ENCODE measurements at regions not wholly inside any gene's neighbourhood (a gene's known extent, or its start where the extent isn't known, plus 50 kb on each side); places are given as distances from the start of the nearest gene placed in this dataset.

- DNase-seq (ENCODE audit: low read depth) = no peak
- no peak for TF ChIP-seq CTCF (IDR thresholded peaks at IDR 0.05; ENCODE audit: low read depth, low read length, missing control alignments)
- no peak overlapping the region for H3K4me3 ChIP-seq (ENCODE audit: low read depth, low read length)
These were observed 188.3 kb downstream of the MIB1 start for GRCh38 chr18:21928925-21929324.

- H3K4me3 ChIP-seq (ENCODE audit: low read depth, low read length) = no peak overlapping the region
- no peak for DNase-seq (ENCODE audit: low read depth)
- no peak for TF ChIP-seq CTCF (IDR thresholded peaks at IDR 0.05; ENCODE audit: low read depth, low read length, missing control alignments)
These were observed 189.6 kb downstream of the MIB1 start for GRCh38 chr18:21930177-21930576.

GRCh38 chr18:21933931-21934765 lies 193.6 kb downstream of the MIB1 start:
- no peak overlapping the region for H3K4me3 ChIP-seq (ENCODE audit: low read depth, low read length)
- TF ChIP-seq CTCF (IDR thresholded peaks at IDR 0.05; ENCODE audit: low read depth, low read length, missing control alignments) = no peak
- no peak for DNase-seq (ENCODE audit: low read depth)

- no peak overlapping the region for H3K4me3 ChIP-seq (ENCODE audit: low read depth, low read length)
- no peak for DNase-seq (ENCODE audit: low read depth)
- TF ChIP-seq CTCF (IDR thresholded peaks at IDR 0.05; ENCODE audit: low read depth, low read length, missing control alignments) = no peak
These were observed 194.1 kb downstream of the MIB1 start for GRCh38 chr18:21934766-21935015.

GRCh38 chr18:21943456-21943855 lies 202.9 kb downstream of the MIB1 start:
- TF ChIP-seq CTCF (IDR thresholded peaks at IDR 0.05; ENCODE audit: low read depth, low read length, missing control alignments) = no peak
- H3K4me3 ChIP-seq (ENCODE audit: low read depth, low read length) = no peak overlapping the region
- DNase-seq (ENCODE audit: low read depth) = no peak

GRCh38 chr18:21949326-21950015 lies 208.9 kb downstream of the MIB1 start:
- no peak for DNase-seq (ENCODE audit: low read depth)

More at GRCh38 chr18:21949326-21950015, 208.9 kb downstream of the MIB1 start:
- TF ChIP-seq CTCF (IDR thresholded peaks at IDR 0.05; ENCODE audit: low read depth, low read length, missing control alignments) = no peak
- H3K4me3 ChIP-seq (ENCODE audit: low read depth, low read length) = no peak overlapping the region
